ENCODE measurements at regions not wholly inside any gene's neighbourhood (a gene's known extent, or its start where the extent isn't known, plus 50 kb on each side); places are given as distances from the start of the nearest gene placed in this dataset.

DNA sequence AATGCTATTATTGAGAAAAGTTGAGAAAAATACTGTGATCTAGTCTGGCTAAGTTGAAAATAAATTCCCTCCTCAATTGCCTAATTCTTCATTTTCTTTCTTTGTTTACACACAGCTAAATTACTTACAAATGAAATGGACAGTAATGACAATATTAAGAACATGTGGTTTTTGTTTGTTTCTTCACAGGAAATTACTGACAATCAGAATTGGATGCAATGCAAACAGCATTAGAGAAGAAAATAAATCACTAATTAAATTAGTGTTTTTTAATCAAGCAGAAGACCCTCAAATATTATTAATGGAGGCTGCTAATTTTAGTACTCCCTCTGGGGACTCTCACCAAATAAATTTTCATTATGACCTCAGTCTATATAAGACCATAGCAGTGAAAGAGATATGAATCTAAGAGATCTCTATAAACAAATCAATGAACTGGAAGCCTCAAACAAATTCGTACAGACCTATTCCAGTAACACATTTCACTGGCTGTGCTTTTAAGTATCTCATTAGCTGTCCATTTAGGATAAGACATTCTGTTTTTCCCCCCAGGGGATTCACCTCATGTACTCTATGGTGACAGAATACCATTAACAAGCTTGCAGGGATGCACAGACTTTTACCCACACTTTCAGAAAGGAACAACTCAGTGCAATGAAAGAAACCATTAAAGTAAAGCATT is 202.0 kb upstream of the DGKB start:
- Histone ChIP-seq H3K9me3 (ENCODE audit: control insufficient read depth, insufficient read depth, low read length) (no peaks in the 10 kb centered on the region), H3K56ac (ENCODE audit: extremely low read depth, insufficient read depth, low read length) (no peak overlapping the region), H3K23ac (ENCODE audit: low read depth, low read length) (no peak overlapping the region), H4K91ac (ENCODE audit: insufficient read depth, low read depth, low read length) (no peak overlapping the region), H3K9ac (ENCODE audit: low read depth, low read length) (no peak overlapping the region), H2BK120ac (ENCODE audit: low read depth, low read length) (no peak overlapping the region), H3K4me3 (ENCODE audit: insufficient read depth, low read depth, low read length) (no peak overlapping the region), H2AK5ac (ENCODE audit: low read depth, low read length) (no peak overlapping the region), H3K14ac (replicated peaks; ENCODE audit: low read depth, low read length) (no peak overlapping the region), H3K4me1 (ENCODE audit: control insufficient read depth, insufficient read depth, low read length) (no peaks in the 10 kb centered on the region), H2AFZ (replicated peaks; ENCODE audit: low read length, poor library complexity) (no peak overlapping the region), H3K79me1 (ENCODE audit: low read depth in 1 of 2, low read length in 2 of 2) (no peaks in the 10 kb centered on the region), H2AK9ac (replicated peaks; ENCODE audit: low read depth, low read length, poor library complexity) (no peak overlapping the region), H3K9me1 (ENCODE audit: insufficient read depth, low read length) (no peaks in the 10 kb centered on the region), H3K36me3 (ENCODE audit: control insufficient read depth, insufficient read depth, low read length) (no peaks in the 10 kb centered on the region), H2BK20ac (ENCODE audit: low read depth, low read length) (no peak overlapping the region), H2BK15ac (ENCODE audit: low read depth, low read length) (no peak overlapping the region), H4K20me1 (ENCODE audit: insufficient read depth, low read length) (no peaks in the 10 kb centered on the region), H2BK5ac (ENCODE audit: low read depth, low read length, poor library complexity, severe bottlenecking) (no peak overlapping the region), H3K18ac (ENCODE audit: low read depth, low read length) (no peak overlapping the region), H3K4ac (ENCODE audit: low read depth, low read length) (no peak overlapping the region), H4K8ac (ENCODE audit: low read depth in 2 of 2, low read length in 2 of 2) (no peak overlapping the region), H3K4me2 (ENCODE audit: low read depth, low read length) (no peak overlapping the region), H4K5ac (ENCODE audit: low read depth, low read length) (no peak overlapping the region), H3K27ac (ENCODE audit: insufficient read depth, low read length) (no peak overlapping the region), H3K27me3 (ENCODE audit: control insufficient read depth, insufficient read depth, low read length) (no peaks in the 10 kb centered on the region)
- dilution Hi-C loops (cut with HindIII; ENCODE audit: low sequenced_read_pairs, unreplicated experiment): no loop called here
- POLR2A ChIA-PET (ENCODE audit: unreplicated experiment): no interaction called here
- TF ChIP-seq MAFK (IDR thresholded peaks at IDR 0.05; ENCODE audit: low read depth, low read length): no peak
- no peak for TF ChIP-seq NFE2L2 (IDR thresholded peaks at IDR 0.05; ENCODE audit: low read depth, low read length)
- no peak for TF ChIP-seq FOS (IDR thresholded peaks at IDR 0.05; ENCODE audit: low read depth, low read length)
- TF ChIP-seq, protein P1, sequence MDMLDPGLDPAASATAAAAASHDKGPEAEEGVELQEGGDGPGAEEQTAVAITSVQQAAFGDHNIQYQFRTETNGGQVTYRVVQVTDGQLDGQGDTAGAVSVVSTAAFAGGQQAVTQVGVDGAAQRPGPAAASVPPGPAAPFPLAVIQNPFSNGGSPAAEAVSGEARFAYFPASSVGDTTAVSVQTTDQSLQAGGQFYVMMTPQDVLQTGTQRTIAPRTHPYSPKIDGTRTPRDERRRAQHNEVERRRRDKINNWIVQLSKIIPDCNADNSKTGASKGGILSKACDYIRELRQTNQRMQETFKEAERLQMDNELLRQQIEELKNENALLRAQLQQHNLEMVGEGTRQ (IDR thresholded peaks at IDR 0.05; ENCODE audit: low read depth, low read length): no peak
- TF ChIP-seq MAZ (IDR thresholded peaks at IDR 0.05; ENCODE audit: borderline replicate concordance, low read depth, low read length): no peak
- no peak for TF ChIP-seq BHLHE40 (IDR thresholded peaks at IDR 0.05; ENCODE audit: low read depth, low read length)
- no peak for TF ChIP-seq CHD1 (IDR thresholded peaks at IDR 0.05; ENCODE audit: low read depth, low read length)
- TF ChIP-seq, protein P2, sequence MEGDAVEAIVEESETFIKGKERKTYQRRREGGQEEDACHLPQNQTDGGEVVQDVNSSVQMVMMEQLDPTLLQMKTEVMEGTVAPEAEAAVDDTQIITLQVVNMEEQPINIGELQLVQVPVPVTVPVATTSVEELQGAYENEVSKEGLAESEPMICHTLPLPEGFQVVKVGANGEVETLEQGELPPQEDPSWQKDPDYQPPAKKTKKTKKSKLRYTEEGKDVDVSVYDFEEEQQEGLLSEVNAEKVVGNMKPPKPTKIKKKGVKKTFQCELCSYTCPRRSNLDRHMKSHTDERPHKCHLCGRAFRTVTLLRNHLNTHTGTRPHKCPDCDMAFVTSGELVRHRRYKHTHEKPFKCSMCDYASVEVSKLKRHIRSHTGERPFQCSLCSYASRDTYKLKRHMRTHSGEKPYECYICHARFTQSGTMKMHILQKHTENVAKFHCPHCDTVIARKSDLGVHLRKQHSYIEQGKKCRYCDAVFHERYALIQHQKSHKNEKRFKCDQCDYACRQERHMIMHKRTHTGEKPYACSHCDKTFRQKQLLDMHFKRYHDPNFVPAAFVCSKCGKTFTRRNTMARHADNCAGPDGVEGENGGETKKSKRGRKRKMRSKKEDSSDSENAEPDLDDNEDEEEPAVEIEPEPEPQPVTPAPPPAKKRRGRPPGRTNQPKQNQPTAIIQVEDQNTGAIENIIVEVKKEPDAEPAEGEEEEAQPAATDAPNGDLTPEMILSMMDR (conservative IDR thresholded peaks at IDR 0.05; ENCODE audit: low read depth, low read length): no peak
- TF ChIP-seq, protein P3, sequence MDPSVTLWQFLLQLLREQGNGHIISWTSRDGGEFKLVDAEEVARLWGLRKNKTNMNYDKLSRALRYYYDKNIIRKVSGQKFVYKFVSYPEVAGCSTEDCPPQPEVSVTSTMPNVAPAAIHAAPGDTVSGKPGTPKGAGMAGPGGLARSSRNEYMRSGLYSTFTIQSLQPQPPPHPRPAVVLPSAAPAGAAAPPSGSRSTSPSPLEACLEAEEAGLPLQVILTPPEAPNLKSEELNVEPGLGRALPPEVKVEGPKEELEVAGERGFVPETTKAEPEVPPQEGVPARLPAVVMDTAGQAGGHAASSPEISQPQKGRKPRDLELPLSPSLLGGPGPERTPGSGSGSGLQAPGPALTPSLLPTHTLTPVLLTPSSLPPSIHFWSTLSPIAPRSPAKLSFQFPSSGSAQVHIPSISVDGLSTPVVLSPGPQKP (IDR thresholded peaks at IDR 0.05; ENCODE audit: borderline replicate concordance, low read depth, low read length): no peak
- TF ChIP-seq CEBPB (IDR thresholded peaks at IDR 0.05; ENCODE audit: low read depth, low read length): no peak
- no peak for TF ChIP-seq MXI1 (IDR thresholded peaks at IDR 0.05; ENCODE audit: borderline replicate concordance, low read depth, low read length)
- TF ChIP-seq RAD21 (IDR thresholded peaks at IDR 0.05; ENCODE audit: low read length): no peak
- no peak for TF ChIP-seq RCOR1 (IDR thresholded peaks at IDR 0.05; ENCODE audit: insufficient replicate concordance, low read length)
- no peak for TF ChIP-seq RFX5 (IDR thresholded peaks at IDR 0.05; ENCODE audit: low read depth, low read length)
- no peak for TF ChIP-seq SMC3 (IDR thresholded peaks at IDR 0.05; ENCODE audit: low read depth, low read length)
- no peak for TF ChIP-seq POLR2A (IDR thresholded peaks at IDR 0.05; ENCODE audit: low read depth, low read length)
- 20% methylated on average over 1 of the region's 1 CpG; no CpG with 5 or more reads in 1 of the 2 experiments for WGBS, 2 experiments (ENCODE audit: extremely low coverage in 2 of 2, insufficient read length in 1 of 2)
- DNase-seq (no peak), ATAC-seq (ENCODE audit: low read depth) (no peak)
- no TSS peak for BruUV-seq (replicated peaks)
- in situ Hi-C loops (cut with MboI; ENCODE audit: low sequenced_read_pairs): no loop called here
- intact Hi-C loops (cut with micrococcal nuclease): no loop called here
- CTCF ChIA-PET: no interaction called here

Data from IMR-90 (cell line).